ENCODE measurements at regions not wholly inside any gene's neighbourhood (a gene's known extent, or its start where the extent isn't known, plus 50 kb on each side); places are given as distances from the start of the nearest gene placed in this dataset.

- TF ChIP-seq ZNF280D (CRISPR knock-in tag; IDR thresholded peaks at IDR 0.05) = peak; percentile 45; the same call in 1 of the 2 replicates
- peak; percentile 84; the same call in 1 of the 2 replicates for TF ChIP-seq ZNF800 (CRISPR knock-in tag; IDR thresholded peaks at IDR 0.05)
- TF ChIP-seq, protein P1, sequence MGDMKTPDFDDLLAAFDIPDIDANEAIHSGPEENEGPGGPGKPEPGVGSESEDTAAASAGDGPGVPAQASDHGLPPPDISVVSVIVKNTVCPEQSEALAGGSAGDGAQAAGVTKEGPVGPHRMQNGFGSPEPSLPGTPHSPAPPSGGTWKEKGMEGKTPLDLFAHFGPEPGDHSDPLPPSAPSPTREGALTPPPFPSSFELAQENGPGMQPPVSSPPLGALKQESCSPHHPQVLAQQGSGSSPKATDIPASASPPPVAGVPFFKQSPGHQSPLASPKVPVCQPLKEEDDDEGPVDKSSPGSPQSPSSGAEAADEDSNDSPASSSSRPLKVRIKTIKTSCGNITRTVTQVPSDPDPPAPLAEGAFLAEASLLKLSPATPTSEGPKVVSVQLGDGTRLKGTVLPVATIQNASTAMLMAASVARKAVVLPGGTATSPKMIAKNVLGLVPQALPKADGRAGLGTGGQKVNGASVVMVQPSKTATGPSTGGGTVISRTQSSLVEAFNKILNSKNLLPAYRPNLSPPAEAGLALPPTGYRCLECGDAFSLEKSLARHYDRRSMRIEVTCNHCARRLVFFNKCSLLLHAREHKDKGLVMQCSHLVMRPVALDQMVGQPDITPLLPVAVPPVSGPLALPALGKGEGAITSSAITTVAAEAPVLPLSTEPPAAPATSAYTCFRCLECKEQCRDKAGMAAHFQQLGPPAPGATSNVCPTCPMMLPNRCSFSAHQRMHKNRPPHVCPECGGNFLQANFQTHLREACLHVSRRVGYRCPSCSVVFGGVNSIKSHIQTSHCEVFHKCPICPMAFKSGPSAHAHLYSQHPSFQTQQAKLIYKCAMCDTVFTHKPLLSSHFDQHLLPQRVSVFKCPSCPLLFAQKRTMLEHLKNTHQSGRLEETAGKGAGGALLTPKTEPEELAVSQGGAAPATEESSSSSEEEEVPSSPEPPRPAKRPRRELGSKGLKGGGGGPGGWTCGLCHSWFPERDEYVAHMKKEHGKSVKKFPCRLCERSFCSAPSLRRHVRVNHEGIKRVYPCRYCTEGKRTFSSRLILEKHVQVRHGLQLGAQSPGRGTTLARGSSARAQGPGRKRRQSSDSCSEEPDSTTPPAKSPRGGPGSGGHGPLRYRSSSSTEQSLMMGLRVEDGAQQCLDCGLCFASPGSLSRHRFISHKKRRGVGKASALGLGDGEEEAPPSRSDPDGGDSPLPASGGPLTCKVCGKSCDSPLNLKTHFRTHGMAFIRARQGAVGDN (CRISPR knock-in tag; IDR thresholded peaks at IDR 0.05) = peak; percentile 53
- peak; percentile 60 for TF ChIP-seq ZFX (CRISPR knock-in tag; IDR thresholded peaks at IDR 0.05; ENCODE audit: low read depth)
- TF ChIP-seq PAXIP1 (CRISPR knock-in tag; conservative IDR thresholded peaks at IDR 0.05) = no peak
- TF ChIP-seq CEBPG (CRISPR knock-in tag; IDR thresholded peaks at IDR 0.05) = 0 out of 2 replicates have a peak, but pooled peaks have one; percentile 15
- TF ChIP-seq, protein P2, sequence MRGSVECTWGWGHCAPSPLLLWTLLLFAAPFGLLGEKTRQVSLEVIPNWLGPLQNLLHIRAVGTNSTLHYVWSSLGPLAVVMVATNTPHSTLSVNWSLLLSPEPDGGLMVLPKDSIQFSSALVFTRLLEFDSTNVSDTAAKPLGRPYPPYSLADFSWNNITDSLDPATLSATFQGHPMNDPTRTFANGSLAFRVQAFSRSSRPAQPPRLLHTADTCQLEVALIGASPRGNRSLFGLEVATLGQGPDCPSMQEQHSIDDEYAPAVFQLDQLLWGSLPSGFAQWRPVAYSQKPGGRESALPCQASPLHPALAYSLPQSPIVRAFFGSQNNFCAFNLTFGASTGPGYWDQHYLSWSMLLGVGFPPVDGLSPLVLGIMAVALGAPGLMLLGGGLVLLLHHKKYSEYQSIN (CRISPR knock-in tag; IDR thresholded peaks at IDR 0.05; ENCODE audit: borderline replicate concordance) = no peak
- peak; percentile 75; the same call in 1 of the 2 replicates for TF ChIP-seq ZFY (CRISPR knock-in tag; IDR thresholded peaks at IDR 0.05)
- TF ChIP-seq ZNF891 (CRISPR knock-in tag; IDR thresholded peaks at IDR 0.05) = peak; percentile 78
- TF ChIP-seq TGIF2 (CRISPR knock-in tag; IDR thresholded peaks at IDR 0.05) = no peak
- no peak for TF ChIP-seq ZNF7 (CRISPR knock-in tag; IDR thresholded peaks at IDR 0.05)
- peak; percentile 57; the same call in 1 of the 2 replicates for TF ChIP-seq ZNF672 (CRISPR knock-in tag; IDR thresholded peaks at IDR 0.05)
- TF ChIP-seq KLF11 (CRISPR knock-in tag; IDR thresholded peaks at IDR 0.05) = no peak
- peak; percentile 75 for TF ChIP-seq ZNF670 (CRISPR knock-in tag; IDR thresholded peaks at IDR 0.05; ENCODE audit: borderline replicate concordance)
These were observed 101.0 kb upstream of the SVIL start (continued) for GRCh38 chr10:29735628-29736365.
